ENCODE measurements at regions not wholly inside any gene's neighbourhood (a gene's known extent, or its start where the extent isn't known, plus 50 kb on each side); places are given as distances from the start of the nearest gene placed in this dataset.

- no peaks in the 10 kb centered on the region for H3K4me1 ChIP-seq (replicated peaks in 1 of 2)
- DNase-seq, result no peak
- TF ChIP-seq POLR2A (IDR thresholded peaks at IDR 0.05) (no peak), CTCF (IDR thresholded peaks at IDR 0.05) (no peak)
- no peaks in the 10 kb centered on the region for H3K27me3 ChIP-seq
- 86 to 92% (median 91%) methylated on average over 3 of the region's 3 CpGs for WGBS, 4 donors
- H3K36me3 ChIP-seq (replicated peaks in 1 of 2), result no peaks in the 10 kb centered on the region
- no peaks in the 10 kb centered on the region for H3K9me3 ChIP-seq (replicated peaks in 1 of 3)
- H3K4me3 ChIP-seq, result no peak overlapping the region
- no peak overlapping the region for H3K27ac ChIP-seq
- intact Hi-C loops (cut with DNase I), result loop anchor here in 1 of 2 donors (2.0 kb wide), 1 partner anchor 49 kb away; no protein-coding TSS in a partner anchor
Observed at GRCh38 chr15:96551722-96552121, 221.2 kb downstream of the NR2F2 start.

GRCh38 chr15:96553006-96553405, 222.5 kb downstream of the NR2F2 start:
- Histone ChIP-seq H3K9me3 (replicated peaks in 1 of 3) (no peaks in the 10 kb centered on the region), H3K36me3 (replicated peaks in 1 of 2) (no peaks in the 10 kb centered on the region), H3K27me3 (no peaks in the 10 kb centered on the region), H3K4me3 (no peak overlapping the region), H3K27ac (no peak overlapping the region), H3K4me1 (replicated peaks in 1 of 2) (no peaks in the 10 kb centered on the region)
- no peak for TF ChIP-seq CTCF (IDR thresholded peaks at IDR 0.05)
- no peak for TF ChIP-seq POLR2A (IDR thresholded peaks at IDR 0.05)
- intact Hi-C loops (cut with DNase I), result loop anchor here in 1 of 2 donors (2.0 kb wide), 1 partner anchor 50 kb away; no protein-coding TSS in a partner anchor
- WGBS, 4 donors, result 92 to 99% (median 93%) methylated on average over 4 of the region's 4 CpGs
- no peak for DNase-seq

- no peaks in the 10 kb centered on the region for H3K9me3 ChIP-seq (replicated peaks in 1 of 3)
- H3K4me3 ChIP-seq, result no peak overlapping the region
- H3K36me3 ChIP-seq (replicated peaks in 1 of 2), result no peaks in the 10 kb centered on the region
- H3K27ac ChIP-seq, result no peak overlapping the region
- intact Hi-C loops (cut with DNase I), result loop anchor here in 1 of 2 donors (2.0 kb wide), 1 partner anchor 51 kb away; no protein-coding TSS in a partner anchor
- no peak for TF ChIP-seq POLR2A (IDR thresholded peaks at IDR 0.05)
- no peak for TF ChIP-seq CTCF (IDR thresholded peaks at IDR 0.05)
- DNase-seq, result no peak
- no peaks in the 10 kb centered on the region for H3K4me1 ChIP-seq (replicated peaks in 1 of 2)
- WGBS, 4 donors, result 80 to 87% (median 83%) methylated on average over 5 of the region's 5 CpGs
- no peaks in the 10 kb centered on the region for H3K27me3 ChIP-seq
Observed at GRCh38 chr15:96553451-96553850, 223.0 kb downstream of the NR2F2 start.

GRCh38 chr15:96553931-96554330, 223.4 kb downstream of the NR2F2 start:
- Histone ChIP-seq H3K27ac (no peak overlapping the region), H3K4me3 (no peak overlapping the region), H3K9me3 (replicated peaks in 1 of 3) (no peaks in the 10 kb centered on the region), H3K4me1 (replicated peaks in 1 of 2) (no peaks in the 10 kb centered on the region), H3K27me3 (no peaks in the 10 kb centered on the region), H3K36me3 (replicated peaks in 1 of 2) (no peaks in the 10 kb centered on the region)
- no peak for TF ChIP-seq POLR2A (IDR thresholded peaks at IDR 0.05)
- TF ChIP-seq CTCF (IDR thresholded peaks at IDR 0.05), result no peak
- no peak for DNase-seq
- WGBS, 4 donors, result 83 to 89% (median 86%) methylated on average over 6 of the region's 6 CpGs
- intact Hi-C loops (cut with DNase I), result loop anchor here in 1 of 2 donors (2.0 kb wide), 1 partner anchor 51 kb away; no protein-coding TSS in a partner anchor
